GM21381 (cell line): ENCODE measurements at regions not wholly inside any gene's neighbourhood (a gene's known extent, or its start where the extent isn't known, plus 50 kb on each side); places are given as distances from the start of the nearest gene placed in this dataset.
"Not testable (repeated sequence)": the region's sequence is repeated elsewhere in the genome, so short reads cannot be mapped to it uniquely, and the experiment has no call there.

Experiments
- ATAC-seq: cut with Tn5 transposase; IDR thresholded peaks from one replicate; pipeline ENCODE4 v1.9.1; 2021; ENCODE audit warnings: mild to moderate bottlenecking, moderate library complexity; ENCODE audit not compliant: unreplicated experiment

GRCh38 chr2:234409590-234409989 lies 87.3 kb downstream of the ARL4C start:
- ATAC-seq: no peak

GRCh38 chr2:234406085-234406484 lies 90.8 kb downstream of the ARL4C start:
- no peak for ATAC-seq

- ATAC-seq: no peak
Measured at GRCh38 chr2:234405462-234405861, 91.4 kb downstream of the ARL4C start.

- ATAC-seq: no peak
Measured at GRCh38 chr2:234404957-234405356, 91.9 kb downstream of the ARL4C start.

- no peak for ATAC-seq
Measured at GRCh38 chr2:234403751-234404150, 93.1 kb downstream of the ARL4C start.

- no peak for ATAC-seq
Measured at GRCh38 chr2:234403074-234403473, 93.8 kb downstream of the ARL4C start.

- ATAC-seq: no peak
Measured at GRCh38 chr2:234401426-234401825, 95.5 kb downstream of the ARL4C start.

- ATAC-seq: no peak
Measured at GRCh38 chr2:234399451-234400246, 97.2 kb downstream of the ARL4C start.

- no peak for ATAC-seq
Measured at GRCh38 chr2:234398531-234398930, 98.3 kb downstream of the ARL4C start.

- no peak for ATAC-seq
Measured at GRCh38 chr2:234395891-234396420, 100.9 kb downstream of the ARL4C start.

GRCh38 chr2:234394450-234394849 lies 102.4 kb downstream of the ARL4C start:
- ATAC-seq: no peak

- ATAC-seq: no peak
Measured at GRCh38 chr2:234393354-234393753, 103.5 kb downstream of the ARL4C start.

GRCh38 chr2:234392041-234392615 lies 104.8 kb downstream of the ARL4C start:
- no peak for ATAC-seq

GRCh38 chr2:234391625-234392024 lies 105.3 kb downstream of the ARL4C start:
- no peak for ATAC-seq

- not testable (repeated sequence) for ATAC-seq
Measured at GRCh38 chr2:234389661-234390060, 107.2 kb downstream of the ARL4C start.

- no peak for ATAC-seq
Measured at GRCh38 chr2:234388591-234388990, 108.3 kb downstream of the ARL4C start.

GRCh38 chr2:234386971-234387370 lies 109.9 kb downstream of the ARL4C start:
- no peak for ATAC-seq

GRCh38 chr2:234382131-234382530 lies 114.8 kb downstream of the ARL4C start:
- no peak for ATAC-seq

- not testable (repeated sequence) for ATAC-seq
Measured at GRCh38 chr2:234378958-234379357, 117.9 kb downstream of the ARL4C start.

GRCh38 chr2:234378440-234378839 lies 118.4 kb downstream of the ARL4C start:
- ATAC-seq: no peak

- no peak for ATAC-seq
Measured at GRCh38 chr2:234377761-234378391, 119.0 kb downstream of the ARL4C start.

GRCh38 chr2:234376229-234376628 lies 120.7 kb downstream of the ARL4C start:
- ATAC-seq: no peak
